ENCODE measurements at regions not wholly inside any gene's neighbourhood (a gene's known extent, or its start where the extent isn't known, plus 50 kb on each side); places are given as distances from the start of the nearest gene placed in this dataset.

GRCh38 chrX:116806288-116806802 is 343.6 kb upstream of the CT83 start:
- ChIA-PET CTCF (no interaction called here), POLR2A (ENCODE audit: unreplicated experiment) (no interaction called here)
- Histone ChIP-seq H3K4me2 (no peak overlapping the region), H3K27ac (no peak overlapping the region), H3K4me3 (no peak overlapping the region), H3K4me1 (replicated peaks; ENCODE audit: insufficient read depth) (no peaks in the 10 kb centered on the region), H3K9me2 (ENCODE audit: insufficient read depth) (no peaks in the 10 kb centered on the region), H3K9me3 (ENCODE audit: insufficient read depth, low read depth) (no peaks in the 10 kb centered on the region; the same call in 1 of the 2 replicates), H2AFZ (no peak overlapping the region), H4K20me1 (ENCODE audit: insufficient read depth) (no peaks in the 10 kb centered on the region), H3K36me3 (ENCODE audit: low read depth) (no peaks in the 10 kb centered on the region), H3F3A (ENCODE audit: insufficient read depth, low read depth) (no peaks in the 10 kb centered on the region), H3K79me2 (ENCODE audit: low read depth) (no peaks in the 10 kb centered on the region), H3K27me3 (ENCODE audit: insufficient read depth, low read depth) (no peaks in the 10 kb centered on the region)
- no TSS peak for BruUV-seq (replicated peaks)
- DNase-seq = no peak
- intact Hi-C loops (cut with micrococcal nuclease; ENCODE audit: unreplicated experiment) = no loop called here
- no peak for TF ChIP-seq CTCF (conservative IDR thresholded peaks at IDR 0.05)
- no peak for TF ChIP-seq EZH2 (IDR thresholded peaks at IDR 0.05; ENCODE audit: low read depth)

DNA sequence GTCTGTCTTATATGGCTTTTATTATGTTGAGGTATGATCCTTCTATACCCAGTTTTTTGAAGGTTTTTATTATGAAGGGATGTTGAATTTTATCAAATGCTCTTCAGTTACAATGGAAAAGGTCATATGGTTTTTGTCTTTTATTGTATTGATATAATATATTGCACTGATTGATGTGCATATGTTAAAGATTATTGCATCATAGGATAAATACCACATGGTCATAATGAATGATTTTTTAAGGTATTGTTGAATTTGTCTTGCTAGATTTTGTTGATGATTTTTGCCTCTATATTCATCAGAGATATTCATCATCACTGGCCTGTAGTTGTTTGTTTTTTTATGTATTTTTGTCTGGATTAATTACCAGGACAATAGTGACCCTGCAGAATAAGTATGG is 339.2 kb upstream of the CT83 start:
- H3K27ac ChIP-seq = no peak overlapping the region
- intact Hi-C loops (cut with micrococcal nuclease; ENCODE audit: unreplicated experiment) = no loop called here
- no peaks in the 10 kb centered on the region for H3K9me2 ChIP-seq (ENCODE audit: insufficient read depth)
- DNase-seq = no peak
- no peaks in the 10 kb centered on the region for H3K36me3 ChIP-seq (ENCODE audit: low read depth)
- H2AFZ ChIP-seq = no peak overlapping the region
- POLR2A ChIA-PET (ENCODE audit: unreplicated experiment) = no interaction called here
- TF ChIP-seq CTCF (conservative IDR thresholded peaks at IDR 0.05) (no peak), EZH2 (IDR thresholded peaks at IDR 0.05; ENCODE audit: low read depth) (no peak)
- no peak overlapping the region for H3K4me3 ChIP-seq
- no peaks in the 10 kb centered on the region for H3K27me3 ChIP-seq (ENCODE audit: insufficient read depth, low read depth)
- no TSS peak for BruUV-seq (replicated peaks)
- no peaks in the 10 kb centered on the region for H3K79me2 ChIP-seq (ENCODE audit: low read depth)
- no peaks in the 10 kb centered on the region for H3F3A ChIP-seq (ENCODE audit: insufficient read depth, low read depth)
- H3K9me3 ChIP-seq (ENCODE audit: insufficient read depth, low read depth) = no peaks in the 10 kb centered on the region; the same call in 1 of the 2 replicates
- H4K20me1 ChIP-seq (ENCODE audit: insufficient read depth) = no peaks in the 10 kb centered on the region
- no peak overlapping the region for H3K4me2 ChIP-seq
- no peaks in the 10 kb centered on the region for H3K4me1 ChIP-seq (replicated peaks; ENCODE audit: insufficient read depth)
- CTCF ChIA-PET = no interaction called here

GRCh38 chrX:116781926-116782325 is 319.1 kb upstream of the CT83 start:
- H3K4me1 ChIP-seq (replicated peaks; ENCODE audit: insufficient read depth) = no peaks in the 10 kb centered on the region
- POLR2A ChIA-PET (ENCODE audit: unreplicated experiment) = no interaction called here
- no TSS peak for BruUV-seq (replicated peaks)
- DNase-seq = no peak
- H2AFZ ChIP-seq = no peak overlapping the region
- no peaks in the 10 kb centered on the region for H3K27me3 ChIP-seq (ENCODE audit: insufficient read depth, low read depth)
- no peaks in the 10 kb centered on the region for H4K20me1 ChIP-seq (ENCODE audit: insufficient read depth)
- intact Hi-C loops (cut with micrococcal nuclease; ENCODE audit: unreplicated experiment) = no loop called here
- no peaks in the 10 kb centered on the region for H3F3A ChIP-seq (ENCODE audit: insufficient read depth, low read depth)
- CTCF ChIA-PET = no interaction called here
- no peak overlapping the region for H3K27ac ChIP-seq
- H3K9me3 ChIP-seq (ENCODE audit: insufficient read depth, low read depth) = no peaks in the 10 kb centered on the region
- TF ChIP-seq EZH2 (IDR thresholded peaks at IDR 0.05; ENCODE audit: low read depth) (no peak), CTCF (conservative IDR thresholded peaks at IDR 0.05) (no peak)
- H3K4me3 ChIP-seq = no peak overlapping the region
- no peaks in the 10 kb centered on the region for H3K36me3 ChIP-seq (ENCODE audit: low read depth)
- no peaks in the 10 kb centered on the region for H3K79me2 ChIP-seq (ENCODE audit: low read depth)
- no peak overlapping the region for H3K4me2 ChIP-seq
- H3K9me2 ChIP-seq (ENCODE audit: insufficient read depth) = no peaks in the 10 kb centered on the region
